ENCODE measurements at regions not wholly inside any gene's neighbourhood (a gene's known extent, or its start where the extent isn't known, plus 50 kb on each side); places are given as distances from the start of the nearest gene placed in this dataset.

DNA sequence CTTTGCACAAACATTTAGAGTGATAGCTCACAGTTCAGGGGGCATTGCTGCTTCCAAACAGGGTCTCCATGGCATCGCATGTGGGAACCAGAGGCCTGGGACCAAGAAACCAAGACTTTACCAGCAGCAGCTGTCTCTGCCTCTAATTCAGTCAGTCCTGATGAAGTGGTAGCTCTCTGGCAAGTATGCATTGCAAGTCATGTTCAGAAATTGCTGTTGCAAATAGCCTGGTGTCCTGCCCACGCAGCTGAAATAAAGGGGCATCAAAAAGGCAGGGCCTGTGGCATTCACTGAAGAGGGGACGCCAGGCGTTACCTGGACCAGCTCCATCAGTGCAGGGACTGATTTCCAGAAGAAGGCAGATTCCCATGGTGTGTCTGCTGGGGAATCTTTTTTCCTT is 121.3 kb downstream of the CD47 start:
- Histone ChIP-seq H3K27me3 (no peaks in the 10 kb centered on the region), H3K36me3 (no peaks in the 10 kb centered on the region), H3K9ac (ENCODE audit: low read depth in 2 of 2, low read length in 2 of 2) (no peak overlapping the region), H3K4me1 (no peaks in the 10 kb centered on the region), H3K9me3 (no peaks in the 10 kb centered on the region), H3K27ac (no peak overlapping the region), H3K4me3 (no peak overlapping the region)
- TF ChIP-seq, protein P1, sequence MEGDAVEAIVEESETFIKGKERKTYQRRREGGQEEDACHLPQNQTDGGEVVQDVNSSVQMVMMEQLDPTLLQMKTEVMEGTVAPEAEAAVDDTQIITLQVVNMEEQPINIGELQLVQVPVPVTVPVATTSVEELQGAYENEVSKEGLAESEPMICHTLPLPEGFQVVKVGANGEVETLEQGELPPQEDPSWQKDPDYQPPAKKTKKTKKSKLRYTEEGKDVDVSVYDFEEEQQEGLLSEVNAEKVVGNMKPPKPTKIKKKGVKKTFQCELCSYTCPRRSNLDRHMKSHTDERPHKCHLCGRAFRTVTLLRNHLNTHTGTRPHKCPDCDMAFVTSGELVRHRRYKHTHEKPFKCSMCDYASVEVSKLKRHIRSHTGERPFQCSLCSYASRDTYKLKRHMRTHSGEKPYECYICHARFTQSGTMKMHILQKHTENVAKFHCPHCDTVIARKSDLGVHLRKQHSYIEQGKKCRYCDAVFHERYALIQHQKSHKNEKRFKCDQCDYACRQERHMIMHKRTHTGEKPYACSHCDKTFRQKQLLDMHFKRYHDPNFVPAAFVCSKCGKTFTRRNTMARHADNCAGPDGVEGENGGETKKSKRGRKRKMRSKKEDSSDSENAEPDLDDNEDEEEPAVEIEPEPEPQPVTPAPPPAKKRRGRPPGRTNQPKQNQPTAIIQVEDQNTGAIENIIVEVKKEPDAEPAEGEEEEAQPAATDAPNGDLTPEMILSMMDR (IDR thresholded peaks at IDR 0.05): no peak
- no peak for DNase-seq
- intact Hi-C loops (cut with DNase I): no loop called here

- Histone ChIP-seq H3K4me3 (no peak overlapping the region), H3K9me3 (no peaks in the 10 kb centered on the region), H3K27ac (no peak overlapping the region), H3K4me1 (no peaks in the 10 kb centered on the region), H3K27me3 (no peaks in the 10 kb centered on the region), H3K9ac (ENCODE audit: low read depth in 2 of 2, low read length in 2 of 2) (no peak overlapping the region), H3K36me3 (no peaks in the 10 kb centered on the region)
- intact Hi-C loops (cut with DNase I): no loop called here
- no peak for DNase-seq
- TF ChIP-seq, protein P1 (IDR thresholded peaks at IDR 0.05): no peak
These were observed 124.6 kb downstream of the CD47 start for GRCh38 chr3:107966276-107966675.

DNA sequence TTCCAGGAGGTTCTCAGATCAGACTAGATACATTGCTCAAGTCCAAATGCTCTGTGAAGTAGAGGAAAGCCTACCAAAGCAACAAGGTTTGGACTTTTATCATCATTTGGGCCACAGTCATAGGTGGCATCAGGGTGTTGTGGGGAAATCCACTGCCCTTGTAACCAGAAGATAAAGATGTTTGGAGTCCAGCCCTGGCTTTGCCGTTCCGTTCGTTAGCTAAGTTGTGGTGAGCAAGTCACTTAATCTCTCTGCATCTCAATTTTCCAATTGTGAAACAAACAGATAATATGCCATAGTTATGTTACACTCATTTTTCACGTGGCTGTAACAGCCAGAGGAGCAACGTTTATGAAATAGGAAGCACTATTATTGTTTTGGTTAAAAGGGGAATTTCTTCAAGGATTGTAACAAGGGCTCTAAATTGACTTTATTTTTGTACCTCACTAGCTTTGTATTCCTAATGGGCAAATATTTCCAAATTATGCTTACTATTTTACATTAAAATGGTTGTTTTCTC is 125.6 kb downstream of the CD47 start:
- H3K4me3 ChIP-seq: no peak overlapping the region
- H3K4me1 ChIP-seq: no peaks in the 10 kb centered on the region
- no peak overlapping the region for H3K9ac ChIP-seq (ENCODE audit: low read depth in 2 of 2, low read length in 2 of 2)
- H3K36me3 ChIP-seq: no peaks in the 10 kb centered on the region
- TF ChIP-seq, protein P1 (IDR thresholded peaks at IDR 0.05): no peak
- DNase-seq: no peak
- H3K9me3 ChIP-seq: no peaks in the 10 kb centered on the region
- intact Hi-C loops (cut with DNase I): no loop called here
- no peak overlapping the region for H3K27ac ChIP-seq
- H3K27me3 ChIP-seq: no peaks in the 10 kb centered on the region

DNA sequence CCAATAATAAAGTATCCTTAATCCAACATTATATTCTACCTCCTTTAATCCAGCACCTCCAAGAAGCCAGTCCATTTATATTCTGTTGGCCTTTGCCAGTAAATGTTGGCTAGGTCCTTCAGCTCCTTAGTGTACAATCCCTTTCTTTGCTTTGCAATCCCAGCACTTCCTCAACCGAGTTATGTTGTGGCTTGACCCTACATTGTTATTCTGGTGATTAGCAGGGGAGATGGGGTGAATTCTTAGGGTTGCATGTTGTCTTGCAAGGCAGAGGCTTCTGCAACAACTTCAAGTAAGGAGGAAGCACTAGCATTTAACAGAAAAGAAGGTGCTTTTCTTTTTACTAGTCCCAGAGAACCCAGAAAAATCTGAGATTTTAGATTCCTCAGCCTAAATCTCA is 127.2 kb downstream of the CD47 start:
- H3K27me3 ChIP-seq: no peaks in the 10 kb centered on the region
- H3K4me3 ChIP-seq: no peak overlapping the region
- H3K9me3 ChIP-seq: no peaks in the 10 kb centered on the region
- H3K27ac ChIP-seq: no peak overlapping the region
- intact Hi-C loops (cut with DNase I): no loop called here
- H3K4me1 ChIP-seq: no peaks in the 10 kb centered on the region
- H3K9ac ChIP-seq (ENCODE audit: low read depth in 2 of 2, low read length in 2 of 2): no peak overlapping the region
- no peak for DNase-seq
- TF ChIP-seq, protein P1 (IDR thresholded peaks at IDR 0.05): no peak
- H3K36me3 ChIP-seq: no peaks in the 10 kb centered on the region

DNA sequence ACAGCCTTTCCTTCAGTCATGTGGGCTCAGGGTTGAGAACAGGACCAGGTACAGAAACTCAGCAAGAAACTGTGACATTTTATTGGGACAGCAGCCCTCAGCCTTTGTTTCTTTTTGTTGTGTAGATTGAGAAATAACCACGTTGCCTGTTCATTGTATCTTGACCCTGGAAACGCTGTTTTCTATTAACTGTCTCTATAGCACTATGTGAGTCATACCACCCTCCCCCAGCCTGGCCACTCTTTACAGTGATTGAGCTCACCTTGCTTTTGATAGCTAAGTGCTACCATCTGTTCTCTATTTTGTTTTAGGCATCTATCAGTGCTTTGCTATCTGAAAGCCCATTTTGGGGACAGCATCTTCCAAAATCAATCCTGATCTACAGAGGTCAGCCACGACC is 127.9 kb downstream of the CD47 start:
- no peak for DNase-seq
- no peaks in the 10 kb centered on the region for H3K9me3 ChIP-seq
- H3K27me3 ChIP-seq: no peaks in the 10 kb centered on the region
- H3K4me1 ChIP-seq: no peaks in the 10 kb centered on the region
- TF ChIP-seq, protein P1 (IDR thresholded peaks at IDR 0.05): no peak
- no peak overlapping the region for H3K4me3 ChIP-seq
- H3K27ac ChIP-seq: no peak overlapping the region
- intact Hi-C loops (cut with DNase I): no loop called here
- H3K36me3 ChIP-seq: no peaks in the 10 kb centered on the region
- no peak overlapping the region for H3K9ac ChIP-seq (ENCODE audit: low read depth in 2 of 2, low read length in 2 of 2)

DNA sequence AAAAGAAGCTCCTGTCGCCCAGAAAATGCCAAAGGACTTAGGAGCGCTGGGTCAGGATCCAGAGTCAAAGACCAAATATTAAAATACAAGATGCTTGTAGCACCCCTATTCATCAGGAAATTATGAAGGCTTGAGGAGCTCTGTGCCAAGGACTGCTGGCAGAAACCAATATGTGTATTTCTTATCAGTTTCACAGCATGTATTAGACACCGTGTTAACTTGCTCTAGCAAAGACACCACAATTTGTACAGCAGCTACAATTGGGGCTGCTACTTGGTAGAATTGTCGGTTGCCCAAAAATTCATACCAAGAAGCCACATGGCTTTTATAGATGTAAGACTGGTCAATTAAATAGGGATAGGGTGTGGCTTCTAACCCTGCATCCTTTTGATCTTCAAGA is 128.8 kb downstream of the CD47 start:
- intact Hi-C loops (cut with DNase I): no loop called here
- Histone ChIP-seq H3K9ac (ENCODE audit: low read depth in 2 of 2, low read length in 2 of 2) (no peak overlapping the region), H3K4me3 (no peak overlapping the region), H3K4me1 (no peaks in the 10 kb centered on the region), H3K27me3 (no peaks in the 10 kb centered on the region), H3K36me3 (no peaks in the 10 kb centered on the region), H3K9me3 (no peaks in the 10 kb centered on the region), H3K27ac (no peak overlapping the region)
- TF ChIP-seq, protein P1 (IDR thresholded peaks at IDR 0.05): no peak
- DNase-seq: no peak

All from colonic mucosa (tissue), 4 donors.